GM23338 (cell line): ENCODE measurements at regions not wholly inside any gene's neighbourhood (a gene's known extent, or its start where the extent isn't known, plus 50 kb on each side); places are given as distances from the start of the nearest gene placed in this dataset.

ENCODE experiments used
- ATAC-seq: fragments of 200-7000 bp; cut with Tn5 transposase; 3 replicates; pipeline ENCODE4 v1.9.1; 2020
- DNase-seq: peaks from one replicate; pipeline ENCODE4 v3.0.0-alpha.2; 2015; ENCODE audit warnings: low spot score
- H2AFZ ChIP-seq: fragments of 200-600 bp; sonication (generic); 2 replicates; pipeline ENCODE4 v1.8.0; 2016; ENCODE audit warnings: antibody characterized with exemption, mild to moderate bottlenecking, moderate library complexity
- H3F3A ChIP-seq: fragments of 200-600 bp; sonication (generic); replicated peaks from 2 replicates; pipeline ENCODE4 v1.8.0; 2017; ENCODE audit warnings: antibody characterized with exemption, mixed run types, low read depth
- H3K27ac ChIP-seq: fragments of 200-600 bp; sonication (generic); 2 replicates; pipeline ENCODE4 v1.6.1; 2016; ENCODE audit warnings: low read depth
- H3K27me3 ChIP-seq: fragments of 200-600 bp; sonication (generic); 2 replicates; pipeline ENCODE4 v1.8.0; 2016; ENCODE audit warnings: mild to moderate bottlenecking, mixed run types, moderate library complexity; ENCODE audit not compliant: insufficient read depth
- H3K36me3 ChIP-seq: fragments of 200-600 bp; sonication (generic); 2 replicates; pipeline ENCODE4 v1.8.0; 2016; ENCODE audit warnings: mild to moderate bottlenecking; ENCODE audit not compliant: insufficient read depth
- H3K4me1 ChIP-seq: fragments of 200-600 bp; sonication (generic); 2 replicates; pipeline ENCODE4 v1.8.0; 2016; ENCODE audit warnings: mild to moderate bottlenecking, moderate library complexity; ENCODE audit not compliant: insufficient read depth
- H3K4me2 ChIP-seq: fragments of 200-600 bp; sonication (generic); 2 replicates; pipeline ENCODE4 v1.7.1; 2017; ENCODE audit warnings: mixed run types
- H3K4me3 ChIP-seq: fragments of 200-600 bp; sonication (generic); 2 replicates; pipeline ENCODE4 v1.6.1; 2016; ENCODE audit warnings: mixed run types
- H3K79me2 ChIP-seq: fragments of 200-600 bp; sonication (generic); replicated peaks from 2 replicates; pipeline ENCODE4 v1.8.0; 2017; ENCODE audit warnings: mild to moderate bottlenecking; ENCODE audit not compliant: insufficient read depth
- H3K9me2 ChIP-seq: fragments of 200-600 bp; sonication (generic); 2 replicates; pipeline ENCODE4 v1.8.0; 2017; ENCODE audit not compliant: insufficient read depth
- H4K20me1 ChIP-seq: fragments of 200-600 bp; sonication (generic); replicated peaks from 2 replicates; pipeline ENCODE4 v1.8.0; 2017; ENCODE audit warnings: mild to moderate bottlenecking; ENCODE audit not compliant: insufficient read depth
- H3K27ac Mint-ChIP-seq: 2 replicates; pipeline ENCODE4 v1.8.0; 2020; ENCODE audit warnings: inconsistent platforms, mild to moderate bottlenecking, moderate library complexity, mixed read lengths
- H3K27me3 Mint-ChIP-seq: 3 replicates; pipeline ENCODE4 v1.8.0; 2022; ENCODE audit warnings: low read depth, mild to moderate bottlenecking, moderate library complexity, mixed read lengths, inconsistent platforms; ENCODE audit not compliant: insufficient read depth, poor library complexity
- H3K36me3 Mint-ChIP-seq: 3 replicates; pipeline ENCODE4 v1.8.0; 2021; ENCODE audit warnings: low read depth, mild to moderate bottlenecking, inconsistent platforms, moderate library complexity, mixed read lengths
- H3K4me1 Mint-ChIP-seq: 3 replicates; pipeline ENCODE4 v1.8.0; 2020; ENCODE audit warnings: mild to moderate bottlenecking, inconsistent platforms, mixed read lengths
- H3K4me3 Mint-ChIP-seq: 3 replicates; pipeline ENCODE4 v1.8.0; 2021; ENCODE audit warnings: moderate library complexity, mild to moderate bottlenecking, inconsistent platforms, mixed read lengths
- H3K9me3 Mint-ChIP-seq: 3 replicates; pipeline ENCODE4 v1.8.0; 2020; ENCODE audit warnings: moderate library complexity, mild to moderate bottlenecking, inconsistent platforms, mixed read lengths
- CREB1 ChIP-seq: fragments of 250-450 bp; sonication (Bioruptor Pico); IDR thresholded peaks from 2 replicates; pipeline ENCODE4 v1.5.0; 2020; ENCODE audit warnings: low read depth, mild to moderate bottlenecking, moderate library complexity
- CTCF ChIP-seq, 2 experiments: fragments of 200-600 bp in 1 of 2; sonication (generic) in 1 of 2; conservative IDR thresholded peaks; 2 replicates each; pipeline versions ENCODE4 v1.5.1 to v1.6.1; 2016 to 2017; ENCODE audit warnings: antibody characterized with exemption in 2 of 2, low read depth in 2 of 2, mild to moderate bottlenecking in 2 of 2, moderate library complexity in 1 of 2
- ETS1 ChIP-seq: IDR thresholded peaks from 2 replicates; pipeline ENCODE4 v1.6.1; 2016; ENCODE audit warnings: antibody characterized with exemption
- EZH2 ChIP-seq: fragments of 200-600 bp; sonication (generic); IDR thresholded peaks from one replicate; pipeline ENCODE4 v1.8.0; 2017; ENCODE audit warnings: antibody characterized with exemption, mild to moderate bottlenecking, low read depth; ENCODE audit not compliant: unreplicated experiment
- EZH2phosphoT487 ChIP-seq: fragments of 200-600 bp; sonication (generic); IDR thresholded peaks from one replicate; pipeline ENCODE4 v1.8.1; 2018; ENCODE audit warnings: antibody characterized with exemption; ENCODE audit not compliant: unreplicated experiment
- JUNB ChIP-seq: IDR thresholded peaks from one replicate; pipeline ENCODE4 v1.6.1; 2016; ENCODE audit warnings: antibody characterized with exemption; ENCODE audit not compliant: unreplicated experiment
- NANOG ChIP-seq: IDR thresholded peaks from 2 replicates; pipeline ENCODE4 v1.6.1; 2016; ENCODE audit warnings: antibody characterized with exemption, borderline replicate concordance
- POLR2AphosphoS5 ChIP-seq: IDR thresholded peaks from 2 replicates; pipeline ENCODE4 v1.6.1; 2016; ENCODE audit warnings: antibody characterized with exemption, low read depth
- REST ChIP-seq: IDR thresholded peaks from one replicate; pipeline ENCODE4 v1.6.1; 2018; ENCODE audit warnings: antibody characterized with exemption; ENCODE audit not compliant: unreplicated experiment
- STAT1 ChIP-seq: IDR thresholded peaks from one replicate; pipeline ENCODE4 v1.6.1; 2016; ENCODE audit warnings: antibody characterized with exemption; ENCODE audit not compliant: unreplicated experiment
- ZNF114 ChIP-seq: fragments of 250-450 bp; sonication (Bioruptor Pico); IDR thresholded peaks from 2 replicates; pipeline ENCODE4 v1.5.0; 2020; ENCODE audit warnings: mild to moderate bottlenecking, moderate library complexity
- ZNF331 ChIP-seq: fragments of 250-450 bp; sonication (Bioruptor Pico); IDR thresholded peaks from 2 replicates; pipeline ENCODE4 v1.5.0; 2020; ENCODE audit warnings: low read depth, mild to moderate bottlenecking, moderate library complexity
- ZNF462 ChIP-seq: fragments of 250-450 bp; sonication (Bioruptor Pico); IDR thresholded peaks from 2 replicates; pipeline ENCODE4 v1.5.0; 2020; ENCODE audit warnings: mild to moderate bottlenecking, moderate library complexity

GRCh38 chr5:174984863-174985262 lies 260.5 kb downstream of the MSX2 start:
- no peaks in the 10 kb centered on the region for H3K36me3 Mint-ChIP-seq
- Histone ChIP-seq H3K27me3 (no peaks in the 10 kb centered on the region), H3K79me2 (no peaks in the 10 kb centered on the region), H3F3A (no peaks in the 10 kb centered on the region), H3K4me1 (0 out of 2 replicates have a peak, but pooled peaks cover 4% of the 10 kb centered on the region), H3K36me3 (no peaks in the 10 kb centered on the region), H4K20me1 (no peaks in the 10 kb centered on the region), H3K9me2 (no peaks in the 10 kb centered on the region), H3K27ac (no peak overlapping the region), H3K4me2 (no peak overlapping the region), H2AFZ (no peak overlapping the region), H3K4me3 (no peak overlapping the region)
- no peak for TF ChIP-seq EZH2
- no peak for TF ChIP-seq ZNF331
- TF ChIP-seq NANOG: no peak
- no peak for TF ChIP-seq ETS1
- TF ChIP-seq POLR2AphosphoS5: no peak
- no peak for TF ChIP-seq ZNF114 (CRISPR knock-in tag)
- TF ChIP-seq STAT1: no peak
- TF ChIP-seq ZNF462: no peak
- no peak for TF ChIP-seq CTCF (conservative IDR thresholded peaks at IDR 0.05; ENCODE audit: low read depth in 2 of 2)
- TF ChIP-seq REST: no peak
- no peak for TF ChIP-seq EZH2phosphoT487
- TF ChIP-seq JUNB: no peak
- no peak for TF ChIP-seq CREB1 (CRISPR knock-in tag)
- ATAC-seq (no peak), DNase-seq (no peak)
- no peaks in the 10 kb centered on the region for H3K9me3 Mint-ChIP-seq
- H3K27me3 Mint-ChIP-seq: no peaks in the 10 kb centered on the region
- no peak overlapping the region for H3K27ac Mint-ChIP-seq
- H3K4me1 Mint-ChIP-seq: peaks cover 12% of the 10 kb centered on the region; the same call in 2 of the 3 replicates
- no peak overlapping the region for H3K4me3 Mint-ChIP-seq
